Osteoblast (primary cell): ENCODE measurements at regions not wholly inside any gene's neighbourhood (a gene's known extent, or its start where the extent isn't known, plus 50 kb on each side); places are given as distances from the start of the nearest gene placed in this dataset.
A peak's percentile ranks its signal among the peaks of the same experiment; 100 is the strongest.

Experiments used
- DNase-seq: peaks from one replicate; pipeline ENCODE4 v3.0.0; 2011; ENCODE audit warnings: low spot score, mixed read lengths; ENCODE audit not compliant: insufficient read length; ENCODE audit errors: missing footprints
- H2AFZ ChIP-seq: 2 replicates; pipeline ENCODE4 v1.6.0; 2011; ENCODE audit warnings: mild to moderate bottlenecking, low read length
- H3K27ac ChIP-seq: 2 replicates; pipeline ENCODE4 v1.5.1; 2011; ENCODE audit warnings: mild to moderate bottlenecking, low read depth, low read length, moderate library complexity
- H3K27me3 ChIP-seq: 2 replicates; pipeline ENCODE4 v1.6.0; 2012; ENCODE audit warnings: mild to moderate bottlenecking, control low read depth, inconsistent platforms, low read length, moderate library complexity; ENCODE audit not compliant: insufficient read depth
- H3K36me3 ChIP-seq: 2 replicates; pipeline ENCODE4 v1.5.1; 2011; ENCODE audit warnings: mild to moderate bottlenecking, low read length, control low read depth, moderate library complexity; ENCODE audit not compliant: insufficient read depth
- H3K4me1 ChIP-seq: 2 replicates; pipeline ENCODE4 v1.5.1; 2011; ENCODE audit warnings: mild to moderate bottlenecking, low read length, control low read depth, moderate library complexity; ENCODE audit not compliant: insufficient read depth
- H3K4me2 ChIP-seq: 2 replicates; pipeline ENCODE4 v1.6.0; 2011; ENCODE audit warnings: mild to moderate bottlenecking, low read length; ENCODE audit not compliant: insufficient read depth
- H3K4me3 ChIP-seq: fragments of 200-600 bp; sonication (generic); 3 replicates; pipeline ENCODE4 v1.5.1; 2012; ENCODE audit warnings: mild to moderate bottlenecking, low read length, inconsistent platforms; ENCODE audit not compliant: insufficient read depth
- H3K79me2 ChIP-seq: 2 replicates; pipeline ENCODE4 v1.6.0; 2012; ENCODE audit warnings: mild to moderate bottlenecking, low read length, control low read depth, inconsistent platforms; ENCODE audit not compliant: insufficient read depth
- H3K9me3 ChIP-seq: 2 replicates; pipeline ENCODE4 v1.5.1; 2011; ENCODE audit warnings: low read depth, low read length, control low read depth
- H4K20me1 ChIP-seq: 2 replicates; pipeline ENCODE4 v1.6.0; 2012; ENCODE audit warnings: mild to moderate bottlenecking, low read length, control low read depth; ENCODE audit not compliant: insufficient read depth
- CTCF ChIP-seq: IDR thresholded peaks from 2 replicates; pipeline ENCODE4 v1.5.1; 2011; ENCODE audit warnings: mild to moderate bottlenecking, low read depth, low read length, moderate library complexity; ENCODE audit errors: extremely low read depth

- Histone ChIP-seq H3K9me3 (no peaks in the 10 kb centered on the region), H3K27ac (no peak overlapping the region), H2AFZ (no peak overlapping the region), H3K36me3 (no peaks in the 10 kb centered on the region), H4K20me1 (no peaks in the 10 kb centered on the region), H3K27me3 (no peaks in the 10 kb centered on the region), H3K79me2 (no peaks in the 10 kb centered on the region), H3K4me3 (no peak overlapping the region), H3K4me2 (no peak overlapping the region), H3K4me1 (peaks cover 2% of the 10 kb centered on the region)
- no peak for DNase-seq
- TF ChIP-seq CTCF = no peak
Measured at GRCh38 chr6:6889601-6890000, 218.2 kb upstream of the RREB1 start.

- Histone ChIP-seq H3K79me2 (no peaks in the 10 kb centered on the region), H4K20me1 (no peaks in the 10 kb centered on the region), H3K27ac (no peak overlapping the region), H3K4me3 (peak overlapping the region; percentile 35), H3K36me3 (no peaks in the 10 kb centered on the region), H3K4me2 (peak overlapping the region; percentile 43), H3K4me1 (peaks cover 2% of the 10 kb centered on the region), H3K9me3 (no peaks in the 10 kb centered on the region), H2AFZ (peak overlapping the region; percentile 70), H3K27me3 (no peaks in the 10 kb centered on the region)
- no peak for DNase-seq
- TF ChIP-seq CTCF = no peak
Measured at GRCh38 chr6:6890400-6890858, 217.3 kb upstream of the RREB1 start.

- no peak overlapping the region for H2AFZ ChIP-seq
Measured at GRCh38 chr6:6891125-6891721, 216.5 kb upstream of the RREB1 start.

More at GRCh38 chr6:6891125-6891721, 216.5 kb upstream of the RREB1 start:
- no peak overlapping the region for H3K27ac ChIP-seq
- no peaks in the 10 kb centered on the region for H3K27me3 ChIP-seq
- TF ChIP-seq CTCF = no peak
- DNase-seq = no peak
- H4K20me1 ChIP-seq = no peaks in the 10 kb centered on the region
- H3K4me2 ChIP-seq = no peak overlapping the region
- H3K4me3 ChIP-seq = no peak overlapping the region
- H3K4me1 ChIP-seq = peaks cover 2% of the 10 kb centered on the region
- H3K79me2 ChIP-seq = no peaks in the 10 kb centered on the region
- H3K9me3 ChIP-seq = no peaks in the 10 kb centered on the region
- H3K36me3 ChIP-seq = no peaks in the 10 kb centered on the region
